Heart left ventricle (tissue), 16 donors: ENCODE measurements at regions not wholly inside any gene's neighbourhood (a gene's known extent, or its start where the extent isn't known, plus 50 kb on each side); places are given as distances from the start of the nearest gene placed in this dataset.

Experiments
- ATAC-seq, 4 donors: fragments of 200-7000 bp; cut with Tn5 transposase; one replicate each; pipeline ENCODE4 v1.9.1; 2020 to 2022; ENCODE audit warnings: moderate library complexity in 4 of 4, mild to moderate bottlenecking in 3 of 4, moderate number of reproducible peaks in 1 of 4
- DNase-seq, 5 donors: peaks; one replicate each; pipeline ENCODE4 v3.0.0-alpha.2; 2020
- H3K27ac ChIP-seq, 12 donors: fragments of 200-600 bp; sonication (generic) in 4 of 12; one replicate each; pipeline versions ENCODE4 v1.5.0 to v1.8.0; 2016 to 2022; ENCODE audit warnings: mild to moderate bottlenecking in 2 of 12
- H3K27me3 ChIP-seq, 9 donors: fragments of 200-600 bp; sonication (generic) in 2 of 9; one replicate each; pipeline versions ENCODE4 v1.5.1 to v1.8.0; 2016 to 2022; ENCODE audit warnings: mild to moderate bottlenecking in 3 of 9
- H3K36me3 ChIP-seq, 9 donors: fragments of 200-600 bp; sonication (generic) in 2 of 9; one replicate each; pipeline versions ENCODE4 v1.5.0 to v1.8.0; 2018 to 2022; ENCODE audit warnings: mild to moderate bottlenecking in 2 of 9
- H3K4me1 ChIP-seq, 12 donors: fragments of 200-600 bp; sonication (generic) in 4 of 12; one replicate each; pipeline versions ENCODE4 v1.5.0 to v1.8.0; 2016 to 2022; ENCODE audit warnings: mild to moderate bottlenecking in 3 of 12
- H3K4me3 ChIP-seq, 12 donors: fragments of 200-600 bp; sonication (generic) in 4 of 12; one replicate each; pipeline versions ENCODE4 v1.5.0 to v1.8.0; 2017 to 2022; ENCODE audit warnings: mild to moderate bottlenecking in 9 of 12, moderate library complexity in 4 of 12
- H3K9me3 ChIP-seq, 12 donors: fragments of 200-600 bp; sonication (generic) in 4 of 12; one replicate each; pipeline versions ENCODE4 v1.5.0 to v1.8.0; 2016 to 2022; ENCODE audit warnings: mild to moderate bottlenecking in 1 of 12
- POLR2A ChIP-seq, 2 donors: fragments of 450-650 bp; IDR thresholded peaks; one replicate each; pipeline ENCODE4 v1.6.1; 2017; ENCODE audit warnings: antibody characterized with exemption in 2 of 2, mild to moderate bottlenecking in 2 of 2, moderate library complexity in 2 of 2
- WGBS, 4 donors: extraction: QIAGEN DNeasy Blood & Tissue Kit in 2 of 4; methylation state at CpG; one replicate each; pipeline versions ENCODE4 v1.1.5 to v1.1.7; 2013 to 2018; 5-methylcytosine and 5-hydroxymethylcytosine counted together
- intact Hi-C, 10 donors: fragments of 100-400 bp; cut with DNase I; formaldehyde crosslinking; loops; one replicate each; pipeline versions ENCODE4 v1.11.1 to v1.14.2; 2022
- TF ChIP-seq, protein P1 (sequence below), 12 donors: fragments of 200-600 bp; sonication (generic) in 4 of 12; IDR thresholded peaks; one replicate each; pipeline versions ENCODE4 v1.5.0 to v1.8.0; 2018 to 2022; ENCODE audit warnings: antibody characterized with exemption in 12 of 12, mild to moderate bottlenecking in 5 of 12
- donor health status: ischemic (EF 13 %, LVEDD 7.1; RV severe dilation, severe dysfunction).
- donor health status: healthy with polysubstance abuse.
- donor health status: DM: no; HTN: yes; CAD: no.
- donor health status: DM: no; HTN: no; CAD: no.
- donor health status: ischemic (EF 25% LVEDD 6.9; RV normal size, moderate dysfunction).
- donor health status: ischemic (EF 25% LVEDD 5.7; RV mildly dilated, moderate dysfunction).
- donor health status: healthy.
- donor health status: DM: yes; HTN: yes; CAD: no.
- donor health status: ischemic (EF 35%, LVEDD 5.7; RV mildly dilated, moderate dysfunction).
- donor health status: nonischemic (EF 11% LVEDD 7.7; RV severe dilation, severe dysfunction).
- donor health status: DM: yes; HTN: yes; CAD: no.
- donor health status: PGD.
- donor health status: ischemic (EF 29% LVEDD 5.4; RV normal size, mild dysfunction).
- donor health status: nonischemic (EF 23%, LVEDD 6.1; RV moderate dilation, normal function).

GRCh38 chr7:108845951-108846350 lies 276.3 kb downstream of the DNAJB9 start:
- ATAC-seq, result no peak
- H3K4me3 ChIP-seq, result no peak overlapping the region
- no peaks in the 10 kb centered on the region for H3K36me3 ChIP-seq
- no peaks in the 10 kb centered on the region for H3K27me3 ChIP-seq
- H3K4me1 ChIP-seq, result no peaks in the 10 kb centered on the region
- H3K27ac ChIP-seq, result no peak overlapping the region
- no peak for TF ChIP-seq POLR2A (IDR thresholded peaks at IDR 0.05)
- TF ChIP-seq, protein P1, sequence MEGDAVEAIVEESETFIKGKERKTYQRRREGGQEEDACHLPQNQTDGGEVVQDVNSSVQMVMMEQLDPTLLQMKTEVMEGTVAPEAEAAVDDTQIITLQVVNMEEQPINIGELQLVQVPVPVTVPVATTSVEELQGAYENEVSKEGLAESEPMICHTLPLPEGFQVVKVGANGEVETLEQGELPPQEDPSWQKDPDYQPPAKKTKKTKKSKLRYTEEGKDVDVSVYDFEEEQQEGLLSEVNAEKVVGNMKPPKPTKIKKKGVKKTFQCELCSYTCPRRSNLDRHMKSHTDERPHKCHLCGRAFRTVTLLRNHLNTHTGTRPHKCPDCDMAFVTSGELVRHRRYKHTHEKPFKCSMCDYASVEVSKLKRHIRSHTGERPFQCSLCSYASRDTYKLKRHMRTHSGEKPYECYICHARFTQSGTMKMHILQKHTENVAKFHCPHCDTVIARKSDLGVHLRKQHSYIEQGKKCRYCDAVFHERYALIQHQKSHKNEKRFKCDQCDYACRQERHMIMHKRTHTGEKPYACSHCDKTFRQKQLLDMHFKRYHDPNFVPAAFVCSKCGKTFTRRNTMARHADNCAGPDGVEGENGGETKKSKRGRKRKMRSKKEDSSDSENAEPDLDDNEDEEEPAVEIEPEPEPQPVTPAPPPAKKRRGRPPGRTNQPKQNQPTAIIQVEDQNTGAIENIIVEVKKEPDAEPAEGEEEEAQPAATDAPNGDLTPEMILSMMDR (IDR thresholded peaks at IDR 0.05), result no peak
- intact Hi-C loops, result no loop called here
- H3K9me3 ChIP-seq, result peaks cover 0 to 3% (median 0%) of the 10 kb centered on the region in 12 donors
- no peak for DNase-seq

DNA sequence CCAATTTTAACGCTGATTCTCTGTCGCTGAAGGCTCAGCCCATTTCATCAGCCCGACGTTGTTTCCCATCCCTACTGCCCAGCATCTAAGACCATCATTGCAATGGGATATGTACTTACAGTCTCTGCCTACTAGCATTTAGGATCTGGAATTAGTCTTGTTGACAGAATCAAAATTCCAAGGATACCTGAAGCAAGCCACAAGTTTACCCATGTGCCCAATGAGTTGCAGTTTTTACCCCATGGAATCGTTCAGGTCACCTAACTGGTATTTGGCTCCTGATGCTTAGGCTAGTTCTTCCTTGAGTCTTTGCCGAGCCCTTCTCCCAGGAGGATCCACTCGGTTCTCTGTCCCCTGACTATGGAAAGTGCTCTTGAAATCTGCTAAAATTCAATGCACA lies 276.8 kb downstream of the DNAJB9 start:
- no peak for ATAC-seq
- TF ChIP-seq POLR2A (IDR thresholded peaks at IDR 0.05), result no peak
- TF ChIP-seq, protein P1 (IDR thresholded peaks at IDR 0.05), result no peak
- Histone ChIP-seq H3K4me3 (no peak overlapping the region), H3K27me3 (no peaks in the 10 kb centered on the region), H3K36me3 (no peaks in the 10 kb centered on the region), H3K27ac (no peak overlapping the region), H3K4me1 (no peaks in the 10 kb centered on the region), H3K9me3 (no peaks in the 10 kb centered on the region)
- DNase-seq, result no peak
- intact Hi-C loops, result no loop called here
- 72 to 84% (median 74%) methylated on average over 7 of the region's 7 CpGs for WGBS, 4 donors

- no peaks in the 10 kb centered on the region for H3K27me3 ChIP-seq
- intact Hi-C loops, result no loop called here
- H3K27ac ChIP-seq, result no peak overlapping the region
- no peaks in the 10 kb centered on the region for H3K9me3 ChIP-seq
- ATAC-seq, result no peak
- no peak for DNase-seq
- no peaks in the 10 kb centered on the region for H3K4me1 ChIP-seq
- H3K36me3 ChIP-seq, result no peaks in the 10 kb centered on the region
- TF ChIP-seq POLR2A (IDR thresholded peaks at IDR 0.05), result no peak
- WGBS, 4 donors, result 86 to 93% (median 91%) methylated on average over 5 of the region's 5 CpGs
- H3K4me3 ChIP-seq, result no peak overlapping the region
Observed at GRCh38 chr7:108848486-108848885, 278.8 kb downstream of the DNAJB9 start.

- H3K4me1 ChIP-seq, result no peaks in the 10 kb centered on the region
- no peak overlapping the region for H3K27ac ChIP-seq
- no peak overlapping the region for H3K4me3 ChIP-seq
- TF ChIP-seq POLR2A (IDR thresholded peaks at IDR 0.05), result no peak
- TF ChIP-seq, protein P1 (IDR thresholded peaks at IDR 0.05), result no peak
- peaks cover 0 to 21% (median 7%) of the 10 kb centered on the region in 12 donors for H3K9me3 ChIP-seq
- ATAC-seq, result no peak
- H3K36me3 ChIP-seq, result no peaks in the 10 kb centered on the region
- no peaks in the 10 kb centered on the region for H3K27me3 ChIP-seq
- DNase-seq, result no peak
- intact Hi-C loops, result no loop called here
Observed at GRCh38 chr7:108860615-108861014, 290.9 kb downstream of the DNAJB9 start.

GRCh38 chr7:108861071-108861470 lies 291.4 kb downstream of the DNAJB9 start:
- DNase-seq, result no peak
- H3K9me3 ChIP-seq, result peaks cover 0 to 25% (median 9%) of the 10 kb centered on the region in 12 donors
- H3K27me3 ChIP-seq, result no peaks in the 10 kb centered on the region
- H3K4me1 ChIP-seq, result no peaks in the 10 kb centered on the region
- no peak for TF ChIP-seq POLR2A (IDR thresholded peaks at IDR 0.05)
- WGBS, 4 donors, result 75 to 87% (median 84%) methylated on average over 1 of the region's 2 CpGs
- intact Hi-C loops, result no loop called here
- no peak for ATAC-seq
- H3K36me3 ChIP-seq, result no peaks in the 10 kb centered on the region
- H3K4me3 ChIP-seq, result no peak overlapping the region
- no peak overlapping the region for H3K27ac ChIP-seq
